GM19043 (cell line): ENCODE measurements at regions not wholly inside any gene's neighbourhood (a gene's known extent, or its start where the extent isn't known, plus 50 kb on each side); places are given as distances from the start of the nearest gene placed in this dataset.

Experiments
- ATAC-seq: cut with Tn5 transposase; IDR thresholded peaks from one replicate; pipeline ENCODE4 v1.9.1; 2021; ENCODE audit warnings: low read depth; ENCODE audit not compliant: unreplicated experiment

- no peak for ATAC-seq
Measured at GRCh38 chr15:69781411-69782125, 316.1 kb downstream of the TLE3 start.

GRCh38 chr15:69782139-69782658 is 315.5 kb downstream of the TLE3 start:
- no peak for ATAC-seq

- no peak for ATAC-seq
Measured at GRCh38 chr15:69782809-69783208, 314.9 kb downstream of the TLE3 start.

GRCh38 chr15:69783211-69783610 is 314.5 kb downstream of the TLE3 start:
- ATAC-seq, result no peak

GRCh38 chr15:69784798-69785566 is 312.7 kb downstream of the TLE3 start:
- ATAC-seq, result no peak

GRCh38 chr15:69786136-69786701 is 311.5 kb downstream of the TLE3 start:
- no peak for ATAC-seq

GRCh38 chr15:69787791-69788190 is 309.9 kb downstream of the TLE3 start:
- ATAC-seq, result no peak

GRCh38 chr15:69789648-69790393 is 307.9 kb downstream of the TLE3 start:
- ATAC-seq, result no peak

GRCh38 chr15:69790632-69791031 is 307.1 kb downstream of the TLE3 start:
- ATAC-seq, result no peak

GRCh38 chr15:69792823-69793222 is 304.9 kb downstream of the TLE3 start:
- no peak for ATAC-seq

GRCh38 chr15:69793431-69793780 is 304.3 kb downstream of the TLE3 start:
- no peak for ATAC-seq

- ATAC-seq, result no peak
Measured at GRCh38 chr15:69793781-69794451, 303.8 kb downstream of the TLE3 start.

GRCh38 chr15:69794645-69795469 is 302.9 kb downstream of the TLE3 start:
- ATAC-seq, result no peak

GRCh38 chr15:69795601-69796000 is 302.1 kb downstream of the TLE3 start:
- ATAC-seq, result no peak

- ATAC-seq, result no peak
Measured at GRCh38 chr15:69797051-69797595, 300.6 kb downstream of the TLE3 start.

- no peak for ATAC-seq
Measured at GRCh38 chr15:69797615-69798014, 300.1 kb downstream of the TLE3 start.

- no peak for ATAC-seq
Measured at GRCh38 chr15:69798481-69799250, 299.1 kb downstream of the TLE3 start.

GRCh38 chr15:69801144-69801543 is 296.6 kb downstream of the TLE3 start:
- ATAC-seq, result no peak
